ENCODE measurements at regions not wholly inside any gene's neighbourhood (a gene's known extent, or its start where the extent isn't known, plus 50 kb on each side); places are given as distances from the start of the nearest gene placed in this dataset.

DNA sequence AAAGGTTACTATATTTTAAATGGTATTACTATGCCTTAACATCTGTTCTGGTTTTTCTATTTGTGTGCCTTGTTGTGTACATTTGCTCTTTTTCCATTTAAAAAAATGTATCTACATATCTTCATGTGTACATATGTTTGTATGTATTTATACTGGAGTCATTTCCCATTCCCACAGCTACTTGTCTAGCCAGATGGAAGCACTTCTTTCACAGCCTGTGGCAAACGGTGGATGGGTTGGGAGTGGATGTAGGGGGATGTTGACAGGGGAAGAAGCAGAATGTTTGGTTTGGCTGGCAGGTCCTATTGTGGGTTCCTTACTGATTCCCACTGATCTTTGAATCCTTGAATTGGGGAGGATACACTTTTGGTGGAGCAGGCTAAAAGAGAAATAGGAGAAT is 93.6 kb upstream of the CNTNAP4 start:
- in situ Hi-C loops (cut with MboI; ENCODE audit: low pct_unique_long_range_greater_than_20kb in 2 of 9, low sequenced_read_pairs in 9 of 9, unreplicated experiment in 9 of 9): no loop called here
- ATAC-seq (replicated peaks in 6 of 8): peak in 1 of 8 experiments; percentile 90
- no peaks in the 10 kb centered on the region for H3K4me1 ChIP-seq (replicated peaks in 1 of 2)
- H3K4me3 ChIP-seq: no peak overlapping the region
- H3K27ac ChIP-seq: no peak overlapping the region
- 0 to 90% (median 38%) methylated on average over 1 of the region's 1 CpG; no CpG with 5 or more reads in 4 of the 10 experiments for WGBS, 10 experiments

DNA sequence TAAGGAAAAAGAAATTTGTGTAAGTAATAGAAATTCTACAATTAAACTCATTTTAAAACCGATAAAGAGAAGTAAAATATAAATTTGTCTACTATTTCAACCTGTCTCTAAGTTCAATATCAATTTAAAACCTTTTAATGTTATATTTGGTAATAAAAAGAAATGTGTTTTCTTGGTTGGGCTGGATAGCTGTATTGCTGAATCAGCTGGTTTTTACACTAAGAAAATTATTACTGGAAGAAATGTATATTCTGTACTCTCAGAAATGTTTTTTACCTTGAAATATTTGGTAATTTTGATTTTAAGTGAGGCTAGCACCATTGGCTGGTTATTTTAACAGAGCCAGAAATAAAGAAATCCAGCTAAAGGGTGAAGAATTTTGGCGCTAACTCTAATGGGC is 87.1 kb upstream of the CNTNAP4 start:
- Histone ChIP-seq H3K4me3 (no peak overlapping the region), H3K4me1 (replicated peaks in 1 of 2) (peaks cover 16% of the 10 kb centered on the region in 2 donors), H3K27ac (no peak overlapping the region)
- 0 to 100% (median 83%) methylated on average over 1 to 2 of the region's 2 CpGs for WGBS, 10 experiments
- ATAC-seq (replicated peaks in 6 of 8): no peak
- in situ Hi-C loops (cut with MboI; ENCODE audit: low pct_unique_long_range_greater_than_20kb in 2 of 9, low sequenced_read_pairs in 9 of 9, unreplicated experiment in 9 of 9): no loop called here

DNA sequence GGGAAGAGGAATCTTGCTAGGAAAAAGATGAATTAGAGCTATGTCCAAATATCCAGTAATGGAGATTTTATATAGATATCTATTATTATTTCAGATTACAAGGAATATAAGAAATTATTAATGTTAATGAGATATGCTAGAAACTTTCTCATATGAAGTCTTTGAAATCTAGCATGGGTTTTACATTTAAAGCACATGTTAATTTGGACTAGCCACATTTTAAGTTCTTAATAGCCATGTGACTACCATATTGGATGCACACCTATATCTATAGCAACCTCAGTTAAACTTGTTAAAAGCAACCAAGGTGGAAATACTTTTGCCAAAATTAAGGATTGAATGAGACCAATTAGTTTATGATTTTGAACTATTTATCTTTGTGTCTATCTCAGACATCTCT is 86.7 kb upstream of the CNTNAP4 start:
- no peak for ATAC-seq (replicated peaks in 6 of 8)
- Histone ChIP-seq H3K27ac (no peak overlapping the region), H3K4me3 (no peak overlapping the region), H3K4me1 (replicated peaks in 1 of 2) (peaks cover 18% of the 10 kb centered on the region in 2 donors)
- in situ Hi-C loops (cut with MboI; ENCODE audit: low pct_unique_long_range_greater_than_20kb in 2 of 9, low sequenced_read_pairs in 9 of 9, unreplicated experiment in 9 of 9): no loop called here

DNA sequence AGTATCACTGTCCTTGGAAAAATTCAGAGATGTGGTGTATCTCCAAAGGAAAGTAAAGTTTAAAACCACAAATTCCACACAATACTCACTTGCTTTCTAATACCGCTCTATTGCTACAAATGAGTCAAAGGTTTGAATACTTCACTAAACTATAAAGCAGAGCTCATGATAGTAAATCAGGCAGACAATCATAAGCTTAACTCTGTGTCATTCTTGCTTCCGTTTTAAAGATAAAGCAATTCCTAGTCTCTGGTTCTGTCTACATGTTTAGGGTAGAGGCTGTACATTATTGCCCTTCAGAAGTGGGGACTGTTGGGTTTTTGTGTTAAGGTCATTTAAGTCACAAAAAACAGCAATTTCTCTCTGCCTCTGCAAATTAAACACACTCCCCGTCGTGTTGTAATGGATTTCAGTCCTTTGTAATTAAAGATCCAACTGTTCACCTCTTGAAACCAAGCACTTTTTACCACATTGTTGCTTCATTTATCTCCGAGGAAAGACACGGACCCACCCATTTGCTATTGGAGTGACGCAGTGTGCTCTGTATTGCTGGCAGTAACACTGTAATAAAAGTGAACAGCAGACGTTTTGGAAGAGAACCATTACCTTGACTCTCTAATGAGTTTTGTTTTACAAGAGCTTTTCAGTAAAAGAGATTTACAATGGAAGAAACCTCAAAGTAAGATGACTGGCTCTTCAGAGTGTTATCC is 83.1 kb upstream of the CNTNAP4 start:
- Histone ChIP-seq H3K27ac (peak overlapping the region in 1 of 2 donors; percentile 11), H3K4me1 (replicated peaks in 1 of 2) (peaks cover 18% of the 10 kb centered on the region in 2 donors), H3K4me3 (peak overlapping the region in 2 of 5 donors; percentile 6 to 9)
- in situ Hi-C loops (cut with MboI; ENCODE audit: low pct_unique_long_range_greater_than_20kb in 2 of 9, low sequenced_read_pairs in 9 of 9, unreplicated experiment in 9 of 9): no loop called here
- 0 to 21% (median 3%) methylated on average over 3 to 7 of the region's 8 CpGs for WGBS, 10 experiments
- peak in 5 of 8 experiments; percentile 81 to 90 (median 90) for ATAC-seq (replicated peaks in 6 of 8)

DNA sequence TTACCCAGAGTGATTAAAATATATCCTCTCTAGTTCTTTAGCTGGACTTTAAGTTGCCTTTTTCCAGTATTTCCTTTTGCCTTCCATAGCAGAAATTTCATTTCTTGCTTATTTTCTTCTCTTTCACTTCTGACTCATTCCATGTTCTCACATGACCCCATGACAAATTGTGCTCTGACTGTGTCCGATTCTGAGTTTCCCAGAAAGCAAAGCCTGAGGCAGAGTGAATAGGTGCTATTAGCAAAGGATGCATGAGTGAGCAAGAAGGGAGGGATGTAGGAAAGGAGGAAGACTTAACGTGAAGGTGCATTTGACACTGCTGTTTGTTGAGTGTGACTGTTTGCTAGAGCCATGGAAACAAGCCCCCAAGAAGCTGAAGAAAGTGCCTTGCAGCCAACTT is 82.6 kb upstream of the CNTNAP4 start:
- Histone ChIP-seq H3K4me3 (peak overlapping the region in 2 of 5 donors; percentile 6 to 9), H3K4me1 (replicated peaks in 1 of 2) (peaks cover 18% of the 10 kb centered on the region in 2 donors), H3K27ac (peak overlapping the region in 1 of 2 donors; percentile 11)
- ATAC-seq (replicated peaks in 6 of 8): peak in 5 of 8 experiments; percentile 64 to 88 (median 67)
- in situ Hi-C loops (cut with MboI; ENCODE audit: low pct_unique_long_range_greater_than_20kb in 2 of 9, low sequenced_read_pairs in 9 of 9, unreplicated experiment in 9 of 9): no loop called here
- WGBS, 10 experiments: 0 to 75% (median 8%) methylated on average over 1 to 2 of the region's 2 CpGs; no CpG with 5 or more reads in 3 of the 10 experiments

DNA sequence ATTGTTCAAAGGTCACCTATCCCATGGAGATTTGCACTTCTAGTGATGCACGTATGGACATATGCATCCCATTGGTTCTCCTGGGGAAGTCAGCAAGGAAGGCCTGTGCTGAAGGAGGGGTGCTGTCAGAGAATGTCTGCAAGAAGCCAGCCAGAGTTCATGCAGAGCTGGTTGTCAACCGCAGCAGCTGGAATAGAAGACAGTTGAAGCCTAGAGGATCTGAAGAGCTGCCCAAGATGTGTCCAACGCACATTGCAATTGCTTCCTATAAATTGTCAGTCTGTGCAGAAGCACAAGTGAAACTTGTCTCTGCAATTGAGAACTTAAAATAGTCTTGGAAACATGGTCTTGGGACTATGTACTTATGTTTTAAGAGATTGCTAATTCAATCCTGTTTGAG is 82.1 kb upstream of the CNTNAP4 start:
- in situ Hi-C loops (cut with MboI; ENCODE audit: low pct_unique_long_range_greater_than_20kb in 2 of 9, low sequenced_read_pairs in 9 of 9, unreplicated experiment in 9 of 9): no loop called here

DNA sequence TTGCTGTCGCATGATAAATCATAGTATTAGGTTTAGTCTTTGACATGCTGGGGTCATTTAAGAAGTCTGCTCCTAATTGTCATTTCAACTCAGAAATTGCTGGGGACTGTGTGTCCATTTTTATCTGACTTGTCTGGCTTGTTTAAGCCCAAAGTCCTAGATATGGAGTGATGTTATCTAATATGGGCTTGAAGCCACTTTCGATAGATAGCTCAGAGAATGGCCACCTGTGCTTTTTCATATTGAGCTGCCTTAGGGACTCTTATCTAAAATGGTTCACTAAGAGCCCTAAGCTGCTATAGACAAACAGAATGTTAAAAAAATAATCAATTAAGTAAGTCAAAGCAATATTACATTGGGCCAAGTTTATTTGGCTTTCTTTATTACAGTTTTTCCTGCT is 81.6 kb upstream of the CNTNAP4 start:
- H3K4me3 ChIP-seq: no peak overlapping the region
- in situ Hi-C loops (cut with MboI; ENCODE audit: low pct_unique_long_range_greater_than_20kb in 2 of 9, low sequenced_read_pairs in 9 of 9, unreplicated experiment in 9 of 9): no loop called here
- ATAC-seq (replicated peaks in 6 of 8): no peak
- peaks cover 18% of the 10 kb centered on the region in 2 donors for H3K4me1 ChIP-seq (replicated peaks in 1 of 2)
- H3K27ac ChIP-seq: no peak overlapping the region
- 0 to 100% (median 79%) methylated on average over 1 to 2 of the region's 2 CpGs for WGBS, 10 experiments

More for the DNA sequence above, 82.1 kb upstream of the CNTNAP4 start:
- H3K4me1 ChIP-seq (replicated peaks in 1 of 2): peaks cover 18% of the 10 kb centered on the region in 2 donors
- no peak overlapping the region for H3K4me3 ChIP-seq
- WGBS, 10 experiments: 8 to 100% (median 61%) methylated on average over 1 to 3 of the region's 3 CpGs; no CpG with 5 or more reads in 3 of the 10 experiments
- H3K27ac ChIP-seq: no peak overlapping the region
- ATAC-seq (replicated peaks in 6 of 8): peak in 1 of 8 experiments; percentile 6

DNA sequence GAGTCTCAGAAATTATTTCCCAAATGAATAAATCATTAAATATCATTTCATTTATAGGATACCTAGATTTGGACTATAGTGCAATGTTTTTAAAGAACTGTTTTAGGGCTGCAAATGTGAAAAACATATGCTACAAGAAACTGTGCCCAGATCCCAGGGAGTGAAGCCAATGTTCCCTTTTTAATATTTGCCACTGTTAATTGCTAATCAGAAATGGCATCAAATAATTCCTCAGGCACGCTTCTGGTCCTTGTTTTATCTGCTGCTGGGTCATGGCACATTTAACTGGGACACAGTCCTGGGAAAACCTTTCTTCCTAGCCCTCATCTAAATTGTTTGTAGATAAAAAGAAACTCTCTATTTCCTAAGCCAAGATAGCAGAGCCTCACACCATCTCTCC is 79.3 kb upstream of the CNTNAP4 start:
- no peak for ATAC-seq (replicated peaks in 6 of 8)
- no peak overlapping the region for H3K27ac ChIP-seq
- H3K4me3 ChIP-seq: no peak overlapping the region
- H3K4me1 ChIP-seq (replicated peaks in 1 of 2): peaks cover 18% of the 10 kb centered on the region in 2 donors
- in situ Hi-C loops (cut with MboI; ENCODE audit: low pct_unique_long_range_greater_than_20kb in 2 of 9, low sequenced_read_pairs in 9 of 9, unreplicated experiment in 9 of 9): no loop called here
- 22 to 100% (median 100%) methylated on average over 1 of the region's 1 CpG; no CpG with 5 or more reads in 5 of the 10 experiments for WGBS, 10 experiments

DNA sequence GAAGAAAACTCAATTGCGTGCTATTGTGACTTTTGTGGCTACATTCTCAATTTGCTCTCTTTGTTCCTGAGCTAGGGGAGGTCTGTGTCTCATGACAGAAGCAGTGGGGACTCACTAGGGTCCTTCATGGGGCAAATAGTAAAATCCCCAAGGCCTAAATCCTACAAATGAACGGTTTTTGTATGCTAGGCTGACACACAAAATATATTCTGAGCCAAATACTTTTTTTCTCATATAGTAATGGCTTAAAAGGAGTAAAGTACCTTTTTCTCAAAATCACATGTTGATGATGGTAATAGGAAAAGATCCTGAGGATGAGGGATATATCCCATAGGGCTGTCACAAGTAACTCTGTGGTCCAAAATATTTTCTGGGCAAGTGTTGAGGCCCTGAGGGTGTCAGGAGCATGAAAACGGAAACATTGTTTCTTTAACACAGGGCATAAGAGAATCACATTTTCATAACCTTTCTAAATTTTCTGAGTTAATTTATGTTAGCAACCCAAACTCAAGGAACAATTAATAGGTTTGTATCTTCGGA is 77.5 kb upstream of the CNTNAP4 start:
- no peak overlapping the region for H3K4me3 ChIP-seq
- in situ Hi-C loops (cut with MboI; ENCODE audit: low pct_unique_long_range_greater_than_20kb in 2 of 9, low sequenced_read_pairs in 9 of 9, unreplicated experiment in 9 of 9): no loop called here
- peaks cover 4 to 5% of the 10 kb centered on the region in 2 donors for H3K4me1 ChIP-seq (replicated peaks in 1 of 2)
- H3K27ac ChIP-seq: no peak overlapping the region
- ATAC-seq (replicated peaks in 6 of 8): peak in 2 of 8 experiments; percentile 13 to 14
- WGBS, 10 experiments: 0 to 83% (median 46%) methylated on average over 2 to 4 of the region's 4 CpGs; no CpG with 5 or more reads in 1 of the 10 experiments

DNA sequence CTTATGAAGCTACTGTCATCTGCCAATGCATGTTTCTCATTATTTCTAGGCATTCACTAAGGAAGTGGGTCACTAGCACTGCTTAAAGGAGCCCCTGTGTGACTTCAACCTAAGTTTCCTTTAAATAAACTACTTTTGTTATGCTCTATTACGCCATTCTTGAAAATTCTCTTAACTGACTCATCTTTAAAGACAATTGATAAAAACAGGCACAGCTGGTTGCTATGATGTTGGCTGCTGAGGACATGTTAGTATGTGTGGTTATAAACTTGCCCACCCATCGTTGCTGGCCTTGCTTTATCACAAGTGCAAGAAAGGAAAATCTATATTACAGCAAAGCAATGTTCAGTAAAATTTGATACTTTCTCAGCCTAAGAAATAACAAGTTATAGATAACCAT is 75.8 kb upstream of the CNTNAP4 start:
- Histone ChIP-seq H3K4me1 (replicated peaks in 1 of 2) (no peaks in the 10 kb centered on the region), H3K4me3 (no peak overlapping the region), H3K27ac (no peak overlapping the region)
- in situ Hi-C loops (cut with MboI; ENCODE audit: low pct_unique_long_range_greater_than_20kb in 2 of 9, low sequenced_read_pairs in 9 of 9, unreplicated experiment in 9 of 9): no loop called here
- no peak for ATAC-seq (replicated peaks in 6 of 8)
- 10 to 90% (median 79%) methylated on average over 1 to 2 of the region's 2 CpGs; no CpG with 5 or more reads in 1 of the 10 experiments for WGBS, 10 experiments

DNA sequence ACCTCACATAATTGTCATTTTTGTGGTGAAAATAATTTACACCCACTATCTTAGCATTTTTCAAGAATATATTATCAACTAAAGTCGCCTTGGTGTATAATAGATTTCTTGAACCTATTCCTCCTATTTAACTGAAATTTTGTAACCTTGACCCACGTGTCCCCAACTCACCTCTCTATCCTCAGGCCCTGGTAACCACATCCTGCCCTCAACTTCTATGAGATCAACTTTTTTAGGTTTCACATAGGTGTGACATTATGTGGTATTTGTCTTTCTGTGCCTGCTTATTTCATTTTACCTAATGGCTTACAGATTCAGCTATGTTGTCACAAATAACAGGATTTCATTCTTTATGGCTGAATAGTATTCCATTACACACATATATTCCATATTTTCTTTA is 73.0 kb upstream of the CNTNAP4 start:
- no peak for ATAC-seq (replicated peaks in 6 of 8)

DNA sequence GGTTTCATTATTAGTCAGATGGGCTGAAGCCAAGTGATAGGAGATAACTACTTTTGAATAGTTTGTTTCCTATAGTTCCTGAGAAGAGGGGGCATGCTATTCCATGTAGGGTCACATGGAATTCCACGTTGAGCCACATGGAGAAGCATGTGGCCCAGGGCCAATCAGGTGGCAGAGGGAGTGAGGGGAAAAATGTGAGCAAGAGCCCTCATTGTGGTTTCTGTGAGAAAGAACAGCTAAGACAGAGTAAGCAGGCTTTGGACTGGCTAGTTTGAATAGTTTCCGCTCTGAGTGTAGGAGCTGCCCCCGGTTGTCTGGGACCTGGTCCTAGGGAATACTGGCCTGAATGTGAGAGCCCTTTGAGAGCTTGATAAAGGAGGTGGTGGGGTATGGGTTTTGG is 69.9 kb upstream of the CNTNAP4 start:
- WGBS, 10 experiments: 6 to 90% (median 60%) methylated on average over 1 to 2 of the region's 3 CpGs; no CpG with 5 or more reads in 3 of the 10 experiments
- Histone ChIP-seq H3K4me3 (no peak overlapping the region), H3K27ac (no peak overlapping the region), H3K4me1 (replicated peaks in 1 of 2) (no peaks in the 10 kb centered on the region)
- in situ Hi-C loops (cut with MboI; ENCODE audit: low pct_unique_long_range_greater_than_20kb in 2 of 9, low sequenced_read_pairs in 9 of 9, unreplicated experiment in 9 of 9): no loop called here
- ATAC-seq (replicated peaks in 6 of 8): no peak

More for the DNA sequence above, 73.0 kb upstream of the CNTNAP4 start:
- Histone ChIP-seq H3K4me1 (replicated peaks in 1 of 2) (no peaks in the 10 kb centered on the region), H3K27ac (no peak overlapping the region), H3K4me3 (no peak overlapping the region)
- 0 to 96% (median 28%) methylated on average over 1 to 2 of the region's 2 CpGs; no CpG with 5 or more reads in 2 of the 10 experiments for WGBS, 10 experiments
- in situ Hi-C loops (cut with MboI; ENCODE audit: low pct_unique_long_range_greater_than_20kb in 2 of 9, low sequenced_read_pairs in 9 of 9, unreplicated experiment in 9 of 9): no loop called here

DNA sequence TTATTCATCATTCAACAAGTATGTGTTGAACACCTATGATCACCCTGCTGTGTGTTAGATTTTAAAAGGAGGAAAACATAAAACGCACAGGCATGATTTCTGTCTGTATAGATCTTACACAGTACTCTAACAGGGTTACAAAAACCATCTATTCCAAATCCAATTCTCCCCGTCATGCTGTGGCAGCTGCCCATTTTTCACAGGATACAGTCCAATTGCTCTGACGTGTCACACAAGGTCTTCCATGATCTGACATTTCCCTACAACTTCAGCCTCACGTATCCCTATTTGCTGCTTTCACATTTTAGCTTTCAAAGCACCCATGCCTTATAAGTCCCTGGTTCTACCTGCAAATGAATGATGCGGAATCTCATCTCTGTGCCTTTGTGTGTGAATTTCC is 67.0 kb upstream of the CNTNAP4 start:
- ATAC-seq (replicated peaks in 6 of 8): no peak
- 8 to 100% (median 90%) methylated on average over 1 to 5 of the region's 5 CpGs for WGBS, 10 experiments
- Histone ChIP-seq H3K4me3 (no peak overlapping the region), H3K4me1 (replicated peaks in 1 of 2) (no peaks in the 10 kb centered on the region), H3K27ac (no peak overlapping the region)
- in situ Hi-C loops (cut with MboI; ENCODE audit: low pct_unique_long_range_greater_than_20kb in 2 of 9, low sequenced_read_pairs in 9 of 9, unreplicated experiment in 9 of 9): no loop called here

DNA sequence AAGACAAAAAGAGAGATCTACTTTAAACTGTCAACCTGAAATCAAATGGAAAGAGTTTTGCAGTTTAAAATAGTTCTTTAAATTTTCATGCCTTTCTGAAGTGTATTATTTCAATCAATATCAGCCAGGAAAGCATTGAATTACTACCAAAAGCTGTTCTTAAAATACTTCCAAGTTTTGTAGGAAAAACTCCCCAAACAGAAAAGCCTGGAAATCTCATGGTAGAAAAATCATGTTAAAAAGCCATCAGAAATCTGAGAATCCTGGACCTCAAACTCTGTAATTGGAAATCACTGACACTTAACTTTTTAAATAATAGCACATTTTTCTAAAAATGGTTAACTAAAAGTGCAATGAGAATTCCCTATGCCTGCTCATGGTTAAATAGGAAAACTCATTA is 63.3 kb upstream of the CNTNAP4 start:
- ATAC-seq (replicated peaks in 6 of 8): no peak
- Histone ChIP-seq H3K4me1 (replicated peaks in 1 of 2) (no peaks in the 10 kb centered on the region), H3K4me3 (no peak overlapping the region), H3K27ac (no peak overlapping the region)
- in situ Hi-C loops (cut with MboI; ENCODE audit: low pct_unique_long_range_greater_than_20kb in 2 of 9, low sequenced_read_pairs in 9 of 9, unreplicated experiment in 9 of 9): no loop called here
